Putamen (tissue), 1 donor: ENCODE measurements at regions not wholly inside any gene's neighbourhood (a gene's known extent, or its start where the extent isn't known, plus 50 kb on each side); places are given as distances from the start of the nearest gene placed in this dataset.
"Not testable (repeated sequence)": the region's sequence is repeated elsewhere in the genome, so short reads cannot be mapped to it uniquely, and the experiment has no call there.

Experiments used
- DNase-seq: peaks from one replicate; pipeline ENCODE4 v3.0.0-alpha.2; 2016; ENCODE audit warnings: low spot score

- DNase-seq = no peak
Observed at GRCh38 chr1:61028136-61028535, 54.2 kb upstream of the NFIA start.

GRCh38 chr1:61018068-61018467 lies 64.3 kb upstream of the NFIA start:
- DNase-seq = not testable (repeated sequence)

GRCh38 chr1:61017651-61018050 lies 64.7 kb upstream of the NFIA start:
- no peak for DNase-seq

DNA sequence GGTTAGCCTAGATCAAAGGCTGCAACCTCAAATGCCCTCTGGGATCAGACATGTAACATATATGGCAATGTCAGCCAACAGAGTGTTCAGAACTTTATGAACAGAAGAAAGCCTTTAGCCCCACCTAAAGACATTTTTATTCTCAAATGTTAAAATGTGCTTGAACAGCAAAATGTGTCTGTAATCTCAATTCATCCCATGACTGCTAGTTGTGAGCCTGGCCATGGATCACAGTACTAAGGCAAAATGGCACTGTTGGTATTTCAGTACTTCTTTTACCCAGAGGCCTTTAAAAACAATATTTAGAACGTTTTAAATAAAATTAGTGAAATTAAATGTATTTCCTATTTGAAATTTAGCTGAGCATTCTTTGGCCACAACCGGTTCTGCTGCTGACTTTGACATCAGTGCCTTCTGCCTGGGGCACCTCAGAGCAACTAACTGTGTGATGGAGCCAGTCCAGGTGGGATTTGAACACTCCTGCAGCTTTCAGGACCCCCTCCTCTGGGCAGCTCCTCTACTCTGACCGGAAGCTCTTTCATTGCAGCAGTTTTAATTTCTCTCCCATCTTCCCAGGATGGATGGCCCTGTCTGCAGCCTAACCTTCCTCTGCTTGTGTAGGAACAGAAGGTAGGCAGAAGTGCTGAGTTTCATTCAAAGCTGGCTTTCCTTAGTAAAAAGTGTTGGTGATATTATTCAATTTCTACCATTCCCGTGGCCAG lies 68.3 kb upstream of the NFIA start:
- no peak for DNase-seq

- no peak for DNase-seq
Observed at GRCh38 chr1:61013189-61013945, 69.0 kb upstream of the NFIA start.

- DNase-seq = no peak
Observed at GRCh38 chr1:61012341-61012761, 70.0 kb upstream of the NFIA start.

- no peak for DNase-seq
Observed at GRCh38 chr1:61011561-61012263, 70.6 kb upstream of the NFIA start.

DNA sequence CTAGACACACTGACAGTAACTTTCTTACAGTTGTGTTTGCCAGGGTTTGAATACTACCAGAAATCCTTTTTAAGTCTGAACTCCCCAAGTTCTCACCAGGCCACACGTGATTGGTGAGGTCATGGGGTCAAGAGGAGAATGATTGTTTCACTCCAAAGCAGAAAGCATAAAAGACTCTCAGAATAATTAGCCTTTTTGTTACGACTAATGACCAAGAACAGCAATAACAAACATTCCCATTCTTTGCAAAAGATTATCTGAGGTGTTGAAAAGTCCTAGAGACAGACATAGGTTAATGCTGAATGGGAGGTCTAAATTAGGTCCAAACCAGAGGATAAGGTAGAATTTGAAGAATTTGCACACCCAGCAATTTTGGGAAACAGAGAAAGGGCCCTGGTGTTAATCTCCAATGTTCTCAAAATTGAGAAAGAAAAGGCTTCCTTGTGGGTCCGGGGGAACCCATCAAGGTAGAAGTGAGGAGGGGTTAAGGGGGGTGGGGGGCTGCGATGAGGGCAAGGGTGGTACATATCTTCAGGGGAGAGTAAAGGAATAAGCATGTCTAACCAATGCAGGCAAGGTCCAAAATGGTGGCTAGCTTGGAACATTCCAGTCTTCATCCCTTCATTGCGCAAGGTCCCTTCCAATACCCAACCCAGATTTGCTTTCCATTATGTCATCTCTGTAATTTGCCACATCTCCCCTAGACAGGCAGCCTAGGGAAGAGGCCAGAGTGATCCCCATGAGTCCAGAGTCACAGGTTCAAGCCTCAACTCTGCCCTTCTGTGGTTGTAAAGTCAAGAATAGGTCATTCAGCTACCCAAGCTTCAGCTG lies 74.6 kb upstream of the NFIA start:
- DNase-seq = no peak

DNA sequence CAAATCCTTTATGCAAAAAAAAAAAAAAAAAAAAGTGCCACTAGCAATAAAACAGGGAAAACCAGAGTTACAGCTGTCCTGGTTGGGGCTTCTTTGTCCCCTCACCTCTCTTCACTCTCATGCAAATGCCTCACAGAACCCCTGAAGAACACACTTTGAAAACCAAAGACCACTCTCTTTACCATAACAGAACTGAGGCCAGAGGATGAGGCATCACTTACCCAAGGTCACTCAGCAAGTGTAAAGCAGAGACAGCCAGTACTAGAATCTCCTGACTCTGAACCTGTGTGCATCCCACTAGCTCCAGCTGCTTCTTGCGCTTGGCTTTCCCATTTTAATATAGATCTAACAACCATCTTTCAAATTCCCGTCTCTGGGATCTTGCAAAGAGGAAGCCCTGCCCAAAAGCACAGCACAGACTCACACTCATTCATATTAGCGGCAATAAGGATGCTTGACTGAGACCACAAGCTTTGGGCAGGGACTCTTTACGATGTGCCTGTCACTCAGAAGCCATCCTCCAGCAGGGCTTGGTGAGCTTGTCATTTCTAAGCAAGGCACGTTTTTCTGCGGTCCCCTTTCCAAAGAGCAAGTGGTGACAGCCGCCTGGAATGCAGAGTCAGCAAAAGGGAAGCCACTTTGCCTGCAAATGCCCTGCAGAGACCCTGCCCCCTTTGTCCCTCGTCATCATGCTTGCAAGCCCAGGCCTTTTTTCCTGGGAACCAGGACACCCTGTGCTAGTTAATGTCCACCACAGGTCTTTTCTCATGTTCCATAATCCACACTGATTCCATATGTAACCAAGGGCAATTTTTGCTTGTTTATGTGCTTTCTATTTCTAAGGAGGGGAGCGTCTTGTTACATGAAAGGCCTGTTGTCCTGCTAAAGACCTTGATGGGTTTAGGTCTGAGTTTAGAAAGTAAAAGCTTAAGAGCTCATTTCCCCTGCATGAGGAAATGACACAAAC lies 76.5 kb upstream of the NFIA start:
- no peak for DNase-seq

DNA sequence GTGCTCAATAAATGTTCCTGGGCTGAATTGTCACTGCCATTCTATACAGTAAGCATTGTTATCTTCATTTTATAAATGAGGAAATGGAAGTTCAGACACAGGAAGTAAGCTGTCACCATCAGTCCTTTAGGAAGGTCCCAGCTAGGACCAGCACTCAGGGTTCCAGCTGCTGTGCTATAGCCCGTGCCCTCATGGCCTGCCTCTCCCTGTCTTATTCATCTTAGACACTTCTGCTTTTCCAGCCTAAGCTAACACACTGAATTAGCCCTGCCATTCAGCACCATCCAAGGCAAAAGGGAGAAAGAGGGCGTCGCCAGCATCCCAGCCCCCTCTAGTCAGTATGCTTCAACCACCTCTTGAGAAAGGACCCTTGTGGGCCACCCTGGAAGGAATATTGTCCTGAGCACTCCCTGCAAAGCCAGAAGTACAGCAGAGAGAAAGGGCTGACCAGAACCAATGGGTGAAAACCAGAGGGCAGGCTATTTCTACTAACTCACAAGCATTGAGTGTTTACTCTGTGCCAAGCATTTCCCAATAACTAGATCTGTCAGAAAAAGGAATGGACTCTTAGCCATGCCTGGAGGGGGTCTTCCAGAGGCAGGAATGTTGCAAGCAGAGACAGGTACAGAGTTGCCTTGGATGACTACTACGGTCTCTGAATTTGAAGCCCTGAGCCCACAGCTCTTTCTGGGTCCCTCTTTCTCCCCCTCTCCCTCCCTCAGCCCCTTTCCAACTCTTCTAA lies 77.9 kb upstream of the NFIA start:
- DNase-seq = no peak

- no peak for DNase-seq
Observed at GRCh38 chr1:61000327-61000726, 82.0 kb upstream of the NFIA start.

- no peak for DNase-seq
Observed at GRCh38 chr1:60998786-60999185, 83.6 kb upstream of the NFIA start.

- DNase-seq = no peak
Observed at GRCh38 chr1:60994828-60995492, 87.4 kb upstream of the NFIA start.

DNA sequence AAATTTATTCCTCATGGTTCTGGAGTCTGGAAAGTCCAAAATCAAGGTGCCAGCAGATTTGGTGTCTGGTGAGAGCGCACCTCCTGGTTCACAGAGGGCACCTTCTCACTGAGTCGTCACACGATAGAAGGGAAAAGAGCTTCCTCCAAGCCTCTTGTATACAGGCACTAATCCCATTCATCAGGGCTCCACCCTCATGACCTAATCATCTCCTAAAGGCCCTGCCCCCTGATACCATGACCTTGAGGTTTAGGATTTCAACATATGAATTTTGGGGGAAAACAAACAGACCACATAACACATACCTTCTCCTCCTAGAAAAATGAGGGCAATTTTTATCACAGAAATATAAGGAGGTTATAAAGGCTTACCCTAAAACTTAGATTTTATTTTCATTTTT lies 88.0 kb upstream of the NFIA start:
- no peak for DNase-seq

DNA sequence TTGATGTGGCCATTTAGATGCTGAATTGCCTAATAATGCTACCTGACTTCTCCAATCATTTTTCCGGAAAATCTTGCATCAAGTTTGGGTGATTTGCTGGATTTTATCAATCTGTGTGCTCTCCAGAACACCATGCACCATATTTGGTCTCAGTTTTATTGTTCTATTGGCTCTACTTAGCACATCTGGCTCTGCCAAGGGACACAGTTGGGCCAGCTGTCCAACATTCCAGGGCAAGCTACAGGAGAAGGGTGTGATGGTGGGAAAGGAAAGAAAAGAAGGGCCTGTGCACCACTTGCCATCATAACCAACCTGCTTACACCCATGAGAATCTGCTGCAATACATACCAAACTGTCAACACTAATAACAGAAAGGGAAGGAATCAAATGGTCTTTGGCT lies 90.2 kb upstream of the NFIA start:
- DNase-seq = no peak

DNA sequence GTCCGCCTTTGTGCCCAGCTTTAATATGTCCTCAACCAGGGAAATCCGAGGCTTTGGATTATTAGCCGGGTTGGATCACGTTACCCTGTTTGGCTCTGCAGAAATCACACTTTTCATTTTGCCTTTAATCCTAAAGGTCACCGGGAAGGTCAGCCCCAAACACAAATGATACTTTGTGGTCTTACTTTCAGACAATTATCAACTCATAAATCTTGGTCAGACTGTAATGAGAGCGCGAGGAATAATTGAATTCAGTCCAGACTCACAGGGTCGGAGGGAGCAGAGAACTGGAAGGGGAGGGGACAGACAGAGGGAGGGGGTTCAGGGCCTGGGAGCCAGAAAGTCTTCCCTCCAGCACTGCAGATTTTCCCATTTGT lies 91.7 kb upstream of the NFIA start:
- DNase-seq = no peak

DNA sequence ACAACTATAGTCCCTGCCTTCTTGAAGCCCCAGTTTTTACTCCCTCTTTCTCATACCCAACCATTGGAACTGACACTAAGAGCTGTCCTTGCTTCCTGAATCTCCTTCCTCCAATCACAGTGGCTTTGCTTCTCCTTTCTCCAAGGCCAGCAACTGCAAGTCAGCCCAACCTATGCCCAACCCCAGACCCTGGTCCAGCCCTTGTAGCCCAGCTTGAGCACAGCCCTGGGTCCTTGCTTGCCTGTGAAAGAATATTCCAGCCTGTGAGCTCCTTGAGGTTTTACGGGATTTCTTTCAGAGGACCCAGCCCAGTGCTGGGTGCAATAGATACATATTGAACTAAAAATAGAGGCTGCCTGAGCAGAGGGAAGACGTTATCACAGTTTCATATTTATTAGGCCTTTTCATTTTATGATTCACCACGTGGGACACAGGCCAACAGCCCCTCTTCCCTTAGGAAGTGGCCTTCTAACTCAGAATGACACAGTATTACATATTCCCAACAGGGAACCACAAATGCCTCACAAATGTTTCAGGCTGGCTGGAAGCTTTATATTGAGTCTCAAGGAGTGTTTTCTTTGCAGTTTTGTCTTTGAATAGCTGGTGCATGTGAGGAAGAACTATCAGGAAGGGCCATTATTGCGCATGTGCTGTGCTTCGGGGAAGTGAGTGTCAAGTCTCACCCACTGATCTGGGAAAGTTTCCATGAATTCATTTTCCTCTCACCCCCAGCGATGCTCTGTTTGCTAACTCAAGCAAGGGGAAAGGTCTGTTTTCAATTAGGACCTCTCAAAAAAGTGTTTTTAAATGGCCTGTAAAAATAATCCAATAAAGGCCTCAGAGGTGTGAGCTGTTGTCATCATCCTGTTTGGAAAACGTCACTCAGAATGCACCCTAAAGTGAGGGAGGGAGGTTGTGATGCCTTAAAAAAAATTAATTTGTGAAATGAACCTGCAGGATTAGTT lies 92.3 kb upstream of the NFIA start:
- DNase-seq = no peak

GRCh38 chr1:60988891-60989290 lies 93.5 kb upstream of the NFIA start:
- DNase-seq = no peak

DNA sequence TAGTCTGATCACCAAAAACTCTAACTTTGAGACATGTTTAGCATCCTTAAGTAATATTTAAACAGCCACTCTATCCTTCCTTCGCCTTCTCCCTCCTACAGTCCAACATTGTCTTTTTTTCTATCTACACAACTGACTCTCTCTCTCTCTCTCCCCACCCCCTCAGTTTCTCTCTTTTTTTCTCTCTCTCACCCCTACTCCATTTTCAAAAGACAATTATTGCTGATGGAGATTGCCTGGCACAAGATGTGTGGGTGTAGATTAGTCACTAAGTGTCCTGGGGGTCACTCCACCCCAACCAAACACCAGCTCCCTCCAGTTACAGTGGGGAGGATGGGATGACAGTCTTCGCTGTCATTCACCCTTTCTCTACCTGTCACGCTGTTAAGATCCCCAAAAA lies 94.5 kb upstream of the NFIA start:
- DNase-seq = no peak
